Liver (tissue), 3 donors: ENCODE measurements at regions not wholly inside any gene's neighbourhood (a gene's known extent, or its start where the extent isn't known, plus 50 kb on each side); places are given as distances from the start of the nearest gene placed in this dataset.

ENCODE experiments used
- ATF3 ChIP-seq: IDR thresholded peaks from 2 replicates; pipeline ENCODE4 v1.6.1; 2016; ENCODE audit warnings: antibody characterized with exemption
- CTCF ChIP-seq: fragments of 150-350 bp; IDR thresholded peaks from 2 replicates; pipeline ENCODE4 v1.5.1; 2017; ENCODE audit warnings: improper control_type of control experiment, low read depth, low read length; ENCODE audit not compliant: missing input control
- NR2F2 ChIP-seq: IDR thresholded peaks from 2 replicates; pipeline ENCODE4 v1.6.1; 2016; ENCODE audit warnings: antibody characterized with exemption
- RAD21 ChIP-seq, 2 donors: IDR thresholded peaks; 2 replicates each; pipeline ENCODE4 v1.6.1; 2016; ENCODE audit warnings: antibody characterized with exemption in 2 of 2, mild to moderate bottlenecking in 2 of 2
- SP1 ChIP-seq: IDR thresholded peaks from 2 replicates; pipeline ENCODE4 v1.6.1; 2018; ENCODE audit warnings: antibody characterized with exemption, mild to moderate bottlenecking
- TAF1 ChIP-seq: conservative IDR thresholded peaks from 2 replicates; pipeline ENCODE4 v1.6.1; 2016; ENCODE audit warnings: antibody characterized with exemption, mild to moderate bottlenecking
- YY1 ChIP-seq: IDR thresholded peaks from 2 replicates; pipeline ENCODE4 v1.6.1; 2016; ENCODE audit warnings: antibody characterized with exemption, mild to moderate bottlenecking
- donor health status: healthy.
- donor health status: healthy.

GRCh38 chr18:45399643-45400042 lies 215.6 kb upstream of the SLC14A2 start:
- TF ChIP-seq CTCF (no peak), RAD21 (IDR thresholded peaks at IDR 0.05) (no peak), NR2F2 (no peak), ATF3 (no peak), SP1 (no peak), YY1 (no peak), TAF1 (no peak)
